NCI-H1694 (cell line): ENCODE measurements at regions not wholly inside any gene's neighbourhood (a gene's known extent, or its start where the extent isn't known, plus 50 kb on each side); places are given as distances from the start of the nearest gene placed in this dataset.
"Not testable (repeated sequence)": the region's sequence is repeated elsewhere in the genome, so short reads cannot be mapped to it uniquely, and the experiment has no call there.

Experiments used
- DNase-seq: peaks from one replicate; lab custom pipeline; 2025; lab: John Stamatoyannopoulos, UW

DNA sequence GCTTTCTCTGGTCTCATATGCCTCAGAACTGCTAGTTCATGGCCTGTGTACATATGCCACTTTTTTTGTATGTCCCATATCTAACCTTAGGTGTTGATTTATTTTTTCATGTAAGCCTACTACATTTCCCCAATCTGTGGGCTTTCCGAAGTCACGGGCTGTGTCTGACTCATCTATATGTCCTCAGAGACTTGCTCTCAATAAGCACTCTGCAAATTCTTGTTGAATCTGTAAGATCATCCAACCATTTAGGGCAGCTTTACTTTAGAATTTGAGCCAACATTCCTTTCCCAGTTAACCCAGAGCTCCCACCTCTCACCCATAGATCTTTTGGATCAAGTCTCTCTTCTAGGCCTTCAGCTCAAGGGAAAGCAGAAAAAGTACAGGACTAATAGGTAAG is 263.4 kb downstream of the SEC61B start:
- no peak for DNase-seq

GRCh38 chr9:99486684-99487083 is 264.6 kb downstream of the SEC61B start:
- peak; percentile 50 for DNase-seq

- DNase-seq: no peak
These were observed 266.3 kb downstream of the SEC61B start for GRCh38 chr9:99488131-99489059.

- DNase-seq: no peak
These were observed 267.0 kb downstream of the SEC61B start for GRCh38 chr9:99489060-99489413.

DNA sequence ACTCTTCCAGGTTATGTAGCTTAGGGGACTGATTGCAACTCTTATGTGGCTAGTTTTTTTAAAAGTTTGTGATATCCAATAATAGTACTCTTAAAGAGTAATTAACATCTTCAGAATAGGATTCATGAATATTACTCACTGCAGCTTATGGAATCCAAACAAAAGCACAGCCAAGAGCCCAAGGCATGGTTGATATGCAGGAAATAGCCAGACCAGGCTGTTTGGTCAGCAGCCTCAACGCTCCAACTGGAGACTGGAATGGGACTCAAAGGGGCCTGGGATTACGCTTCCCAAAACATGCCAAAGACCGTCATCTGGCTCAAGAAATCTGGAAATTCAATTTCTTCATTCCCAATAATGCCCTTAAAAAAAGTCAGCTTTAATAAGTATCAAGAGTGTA is 268.6 kb downstream of the SEC61B start:
- no peak for DNase-seq

DNA sequence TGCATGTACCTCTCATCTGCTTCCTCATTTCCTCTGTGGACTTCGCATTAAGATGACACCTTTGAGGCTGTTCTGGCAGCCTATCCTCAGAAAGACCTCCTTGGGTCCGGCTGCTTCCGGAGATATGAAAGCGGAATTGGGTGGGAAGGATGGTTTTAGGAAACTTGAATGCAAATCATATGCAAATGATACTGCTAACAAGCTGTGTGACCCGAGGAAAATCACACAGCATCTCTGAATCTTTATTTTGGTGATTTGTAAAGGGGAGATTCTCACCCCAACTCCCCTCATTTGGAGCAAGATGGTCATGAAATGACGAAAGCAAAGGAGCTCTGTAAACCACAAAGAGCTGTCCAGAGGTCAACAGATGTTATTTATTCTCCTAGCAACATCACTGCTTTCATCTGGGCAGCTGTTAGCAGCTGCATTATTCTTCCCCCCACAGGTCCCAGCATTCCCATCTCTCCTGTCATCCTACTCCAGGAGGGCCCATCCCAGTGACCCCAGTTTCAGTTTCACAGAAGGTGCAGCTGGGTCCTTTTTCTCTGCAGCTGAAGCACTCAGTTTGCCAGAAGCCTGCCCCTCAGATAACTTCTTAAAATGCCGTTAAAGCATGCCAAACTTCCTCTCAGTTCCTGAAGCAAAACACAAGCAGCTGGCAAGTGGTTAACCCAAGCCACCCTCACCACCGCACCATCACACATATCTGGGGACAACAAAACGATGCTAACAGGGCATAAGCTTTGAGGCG is 269.5 kb downstream of the SEC61B start:
- no peak for DNase-seq

DNA sequence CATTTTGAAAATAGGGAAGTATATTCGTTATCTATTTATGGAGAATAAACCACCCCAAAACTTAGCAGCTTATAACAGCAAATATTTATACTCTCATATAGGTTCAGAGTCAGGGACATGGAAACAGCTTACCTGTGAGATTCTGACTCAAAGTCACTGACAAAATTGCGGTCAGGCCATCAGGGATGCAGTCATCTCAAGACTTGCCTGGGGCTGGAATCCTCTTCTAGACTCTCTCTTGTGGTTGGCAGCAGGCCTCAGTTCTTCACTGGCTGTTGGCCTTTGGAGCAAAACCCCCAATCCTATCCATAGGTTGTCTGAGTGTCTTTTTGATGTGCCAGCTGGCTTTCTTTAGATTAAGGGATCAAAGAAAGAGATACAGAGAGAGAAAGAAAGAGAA is 275.6 kb downstream of the SEC61B start:
- DNase-seq: no peak

DNA sequence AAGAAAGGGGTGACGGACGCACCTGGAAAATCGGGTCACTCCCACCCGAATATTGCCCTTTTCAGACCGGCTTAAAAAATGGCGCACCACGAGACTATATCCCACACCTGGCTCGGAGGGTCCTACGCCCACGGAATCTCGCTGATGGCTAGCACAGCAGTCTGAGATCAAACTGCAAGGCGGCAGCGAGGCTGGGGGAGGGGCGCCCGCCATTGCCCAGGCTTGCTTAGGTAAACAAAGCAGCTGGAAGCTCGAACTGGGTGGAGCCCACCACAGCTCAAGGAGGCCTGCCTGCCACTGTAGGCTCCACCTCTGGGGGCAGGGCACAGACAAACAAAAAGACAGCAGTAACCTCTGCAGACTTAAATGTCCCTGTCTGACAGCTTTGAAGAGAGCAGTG is 276.9 kb downstream of the SEC61B start:
- not testable (repeated sequence) for DNase-seq

- DNase-seq: no peak
These were observed 283.9 kb downstream of the SEC61B start for GRCh38 chr9:99505936-99506335.

DNA sequence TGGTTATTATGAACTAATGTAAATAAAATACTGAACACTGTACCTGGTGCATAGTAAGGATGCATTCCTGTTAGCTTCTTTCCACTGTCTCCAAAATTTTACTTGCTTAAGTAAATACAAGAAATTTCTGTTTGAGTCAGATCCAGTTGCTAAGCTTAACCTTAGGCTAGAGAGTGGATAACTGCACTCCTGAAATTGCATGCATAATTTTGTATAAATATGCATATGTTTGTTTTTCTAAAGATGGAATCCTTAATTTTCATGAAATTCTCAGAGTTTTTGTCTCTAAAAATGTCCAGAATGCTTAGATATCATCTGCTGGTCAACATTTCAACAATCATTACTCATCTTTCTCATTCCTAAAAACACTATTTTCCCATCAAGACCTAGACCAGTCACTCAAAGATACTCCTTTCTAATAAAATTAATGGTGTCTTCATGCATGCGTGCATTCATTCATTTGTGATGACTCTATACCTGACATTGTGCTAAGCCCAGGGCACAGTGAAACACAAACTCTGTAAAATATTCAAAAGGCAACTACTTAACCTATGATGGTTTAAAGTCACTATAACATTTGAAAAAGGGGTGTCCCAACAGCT is 284.8 kb downstream of the SEC61B start:
- DNase-seq: no peak

DNA sequence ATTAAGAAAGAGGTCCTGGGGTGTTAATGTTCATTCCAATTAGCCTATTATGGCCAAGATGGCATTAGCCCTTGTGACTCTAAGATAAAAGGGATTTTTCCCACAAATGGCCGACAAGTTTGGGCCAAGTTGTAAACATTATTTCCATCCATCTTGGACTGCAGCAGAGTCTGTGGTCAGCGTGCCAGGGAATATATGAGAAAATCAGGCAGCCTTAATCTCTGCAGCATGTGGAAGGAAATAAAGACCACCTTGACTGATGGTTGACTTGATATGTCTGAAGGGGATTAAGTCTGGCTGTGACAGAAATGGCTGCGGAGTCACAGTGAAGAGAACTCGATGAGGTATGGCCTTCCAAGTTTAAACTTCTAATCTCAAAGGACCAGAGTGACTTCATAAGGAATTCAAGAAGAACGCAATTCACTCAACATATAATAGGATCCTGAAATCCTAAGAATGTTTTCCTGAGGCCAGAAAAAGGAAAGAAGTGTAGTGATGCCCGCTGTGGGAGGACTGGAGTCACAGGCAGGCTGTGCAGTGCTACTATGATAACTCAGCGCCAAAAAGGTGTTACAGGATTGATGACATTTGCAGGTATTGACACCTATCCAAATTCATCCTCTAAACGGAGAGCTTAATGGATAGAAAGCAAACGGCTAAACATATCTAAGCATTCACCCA is 287.1 kb downstream of the SEC61B start:
- DNase-seq: no peak

DNA sequence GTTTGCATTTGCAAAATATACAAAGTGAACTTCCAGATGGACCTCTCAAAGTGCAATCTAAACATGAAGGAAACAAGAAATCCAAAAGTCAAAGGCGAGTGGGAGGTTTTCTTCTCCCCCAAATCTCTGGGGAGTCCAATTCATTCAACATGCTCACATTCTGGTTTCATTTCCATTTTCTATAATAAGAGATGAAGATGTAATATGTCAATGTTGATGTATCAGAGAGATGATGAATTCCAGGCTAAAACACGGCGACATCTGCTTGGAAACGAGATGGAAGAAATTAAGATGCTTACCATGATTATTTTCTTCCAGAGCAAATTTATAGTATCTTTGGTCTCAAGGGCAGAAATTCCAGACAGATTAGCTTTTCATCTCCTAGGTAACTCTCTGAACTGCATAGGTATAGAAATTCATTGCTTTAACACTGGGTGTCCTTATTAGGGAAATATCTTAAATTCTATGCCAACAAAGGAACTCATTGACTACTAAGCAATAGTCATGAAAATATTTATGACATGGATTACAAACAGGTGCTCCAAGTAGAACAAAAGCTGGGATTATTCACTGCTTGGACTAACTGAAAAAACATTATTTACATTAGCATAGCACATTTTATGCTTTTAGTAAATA is 287.9 kb downstream of the SEC61B start:
- no peak for DNase-seq

- no peak for DNase-seq
These were observed 289.6 kb downstream of the SEC61B start for GRCh38 chr9:99511723-99512122.

DNA sequence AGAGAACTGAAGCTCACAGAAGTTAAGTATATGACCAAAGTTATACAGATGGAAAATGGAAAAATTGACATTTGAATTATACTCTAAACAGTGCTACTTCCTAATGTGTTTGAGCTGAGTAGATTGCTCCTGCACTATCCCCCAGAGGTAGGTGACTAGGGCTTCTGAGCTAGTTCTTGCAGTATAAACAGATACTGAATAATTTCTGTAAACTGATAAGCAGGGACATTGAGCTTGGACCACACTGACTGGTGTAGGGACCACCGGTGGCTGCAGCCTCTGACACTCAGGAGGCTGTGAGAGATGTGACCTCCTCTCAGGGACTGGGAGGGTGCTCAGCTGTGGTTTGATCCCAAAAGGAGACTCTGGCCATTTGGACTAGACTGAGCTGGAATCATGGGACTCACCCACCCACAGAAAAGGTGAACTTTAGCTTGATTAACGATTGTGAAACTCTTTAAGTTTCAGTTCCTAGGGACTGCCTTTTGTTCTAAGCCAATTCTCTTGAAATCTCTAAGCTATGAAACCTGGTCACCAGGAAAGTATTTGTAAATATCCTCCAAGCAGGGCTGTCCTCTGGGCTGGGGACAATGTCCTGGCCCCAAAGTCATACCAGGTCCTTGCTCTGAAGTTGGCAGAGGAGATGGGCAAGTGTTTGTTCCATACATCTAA is 291.5 kb downstream of the SEC61B start:
- no peak for DNase-seq

DNA sequence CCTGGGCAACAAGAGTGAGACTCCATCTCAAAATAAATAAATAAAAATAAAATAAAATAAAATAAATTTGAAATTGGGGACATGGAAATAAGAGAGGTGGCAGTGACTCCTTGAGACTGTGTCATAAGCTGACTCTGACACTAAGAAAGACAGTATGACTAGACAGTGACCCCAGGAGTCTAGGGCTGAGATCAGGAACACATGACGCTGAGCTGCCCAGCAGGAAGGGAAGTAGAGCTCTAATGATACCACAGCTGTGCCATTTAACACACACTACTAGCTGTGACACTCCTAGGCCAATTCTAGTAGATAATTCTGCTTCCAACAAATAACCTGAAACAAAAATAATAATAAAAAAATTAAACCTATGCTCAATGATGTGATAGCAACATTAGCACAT is 293.0 kb downstream of the SEC61B start:
- DNase-seq: no peak

DNA sequence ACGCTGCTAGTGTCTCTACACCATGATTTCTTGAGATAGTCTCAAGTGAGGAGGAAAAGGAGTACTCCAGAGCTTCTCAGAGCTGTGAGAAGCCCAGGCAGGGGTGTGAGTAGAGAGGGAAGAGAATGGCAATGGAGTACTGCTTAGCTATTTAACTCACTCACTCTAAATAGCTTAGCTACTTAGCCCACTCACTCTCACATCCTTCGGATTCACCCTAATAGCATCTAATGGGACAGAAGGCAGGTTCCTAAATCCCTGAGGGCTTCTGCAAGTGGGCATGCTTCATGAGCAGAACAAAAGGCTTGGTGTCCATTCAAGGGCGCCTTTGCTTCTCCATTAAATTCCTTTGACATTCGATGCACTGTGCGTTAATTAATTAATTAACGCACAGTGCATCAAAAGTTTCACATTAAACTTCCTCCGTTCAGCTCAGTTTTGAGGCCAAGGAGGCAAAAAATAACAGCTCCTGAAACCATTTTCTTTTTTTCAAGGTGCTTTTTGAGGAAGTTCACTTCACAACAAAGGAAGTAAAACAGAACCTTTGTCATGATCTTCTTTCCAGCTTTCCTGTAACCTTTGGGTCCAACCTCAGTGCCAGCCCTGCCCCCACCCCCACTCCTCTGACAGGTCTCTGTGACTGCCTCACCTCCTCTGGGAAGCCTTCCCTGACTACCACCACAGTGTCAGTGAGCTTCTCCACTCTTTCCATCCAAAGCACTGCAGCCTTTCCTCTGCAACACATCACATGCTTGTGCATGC is 294.0 kb downstream of the SEC61B start:
- DNase-seq: no peak

DNA sequence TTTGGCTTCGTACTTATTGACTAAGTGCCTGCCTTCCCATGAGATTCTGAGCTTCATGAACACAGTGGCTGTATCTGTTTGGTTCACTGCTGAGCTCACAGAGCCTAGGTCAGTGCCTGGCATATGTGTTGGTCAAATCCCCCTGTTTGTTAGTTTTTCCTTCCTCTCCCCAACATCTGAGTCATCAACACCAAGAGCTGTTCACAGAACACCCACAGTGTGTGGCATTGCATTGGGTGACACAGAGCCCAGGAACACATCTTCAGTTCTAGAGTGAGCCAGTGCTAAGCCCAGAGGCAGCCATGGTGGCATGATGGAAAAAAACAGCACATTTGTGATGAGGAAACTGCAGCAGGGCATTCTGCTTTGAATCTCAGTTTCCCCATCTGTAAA is 294.6 kb downstream of the SEC61B start:
- no peak for DNase-seq

- DNase-seq: no peak
These were observed 297.8 kb upstream of the NR4A3 start for GRCh38 chr9:99523838-99524237.

GRCh38 chr9:99531313-99531712 is 290.4 kb upstream of the NR4A3 start:
- no peak for DNase-seq

GRCh38 chr9:99533421-99533820 is 288.3 kb upstream of the NR4A3 start:
- no peak for DNase-seq

DNA sequence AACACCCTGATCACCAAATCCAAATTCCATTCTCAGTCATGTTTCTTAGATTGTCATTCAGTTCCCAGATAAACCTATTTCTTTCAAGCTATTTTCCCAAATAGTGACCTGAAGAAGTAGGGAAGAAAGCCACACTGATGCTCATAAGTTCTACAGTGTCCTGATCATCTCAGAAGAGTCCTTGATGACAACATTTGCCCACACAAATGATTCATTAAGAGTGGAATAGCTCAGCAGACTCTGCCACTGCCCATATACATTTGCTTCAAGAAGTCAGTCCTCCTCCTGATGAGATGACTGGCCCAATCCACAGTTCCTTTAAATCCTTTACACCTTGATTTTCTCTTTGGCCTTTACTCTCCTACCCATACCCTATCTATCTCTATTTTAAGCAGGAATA is 283.7 kb upstream of the NR4A3 start:
- no peak for DNase-seq
